Mesendoderm (in vitro differentiated cells): ENCODE measurements at regions not wholly inside any gene's neighbourhood (a gene's known extent, or its start where the extent isn't known, plus 50 kb on each side); places are given as distances from the start of the nearest gene placed in this dataset.

Experiments
- DNase-seq: peaks from one replicate; pipeline ENCODE4 v3.0.0; 2013
- H2AK5ac ChIP-seq: 2 replicates; pipeline ENCODE4 v1.6.1; 2013; ENCODE audit warnings: low read length, inconsistent platforms
- H2BK120ac ChIP-seq: 2 replicates; pipeline ENCODE4 v1.6.1; 2013; ENCODE audit warnings: low read depth, mild to moderate bottlenecking, low read length, moderate library complexity, mixed read lengths
- H2BK15ac ChIP-seq: replicated peaks from 2 replicates; pipeline ENCODE4 v1.6.1; 2013; ENCODE audit warnings: low read depth, mild to moderate bottlenecking, moderate library complexity
- H2BK5ac ChIP-seq: 2 replicates; pipeline ENCODE4 v1.6.1; 2013; ENCODE audit warnings: low read length, inconsistent platforms
- H3K18ac ChIP-seq: 2 replicates; pipeline ENCODE4 v1.6.1; 2013; ENCODE audit warnings: mild to moderate bottlenecking, low read length, mixed read lengths
- H3K23ac ChIP-seq: one replicate; pipeline ENCODE4 v1.6.1; 2013; ENCODE audit warnings: low read length
- H3K27ac ChIP-seq: 2 replicates; pipeline ENCODE4 v1.5.1; 2013; ENCODE audit warnings: low read depth, mild to moderate bottlenecking, inconsistent platforms, low read length, moderate library complexity
- H3K27me3 ChIP-seq: 2 replicates; pipeline ENCODE4 v1.6.1; 2013; ENCODE audit warnings: low read length, control low read depth, mild to moderate bottlenecking, inconsistent platforms; ENCODE audit not compliant: insufficient read depth, poor library complexity
- H3K36me3 ChIP-seq: 2 replicates; pipeline ENCODE4 v1.6.1; 2013; ENCODE audit warnings: low read length, inconsistent platforms; ENCODE audit not compliant: control insufficient read depth, insufficient read depth
- H3K4ac ChIP-seq: one replicate; pipeline ENCODE4 v1.6.1; 2013; ENCODE audit warnings: low read depth, mild to moderate bottlenecking, low read length, moderate library complexity
- H3K4me1 ChIP-seq: 2 replicates; pipeline ENCODE4 v1.6.1; 2013; ENCODE audit warnings: low read depth, low read length, inconsistent platforms; ENCODE audit not compliant: control insufficient read depth
- H3K4me2 ChIP-seq: 2 replicates; pipeline ENCODE4 v1.6.1; 2013; ENCODE audit warnings: low read length
- H3K4me3 ChIP-seq: 2 replicates; pipeline ENCODE4 v1.5.1; 2013; ENCODE audit warnings: mild to moderate bottlenecking, low read length
- H3K56ac ChIP-seq: one replicate; pipeline ENCODE4 v1.6.1; 2013; ENCODE audit warnings: low read length
- H3K79me1 ChIP-seq: 2 replicates; pipeline ENCODE4 v1.6.1; 2013; ENCODE audit warnings: low read length, inconsistent platforms
- H3K79me2 ChIP-seq: 2 replicates; pipeline ENCODE4 v1.6.1; 2013; ENCODE audit warnings: mild to moderate bottlenecking, low read length; ENCODE audit not compliant: control insufficient read depth, insufficient read depth
- H3K9ac ChIP-seq: 2 replicates; pipeline ENCODE4 v1.6.1; 2013; ENCODE audit warnings: low read length, inconsistent platforms
- H4K5ac ChIP-seq: one replicate; pipeline ENCODE4 v1.6.1; 2013; ENCODE audit warnings: low read length
- H4K8ac ChIP-seq: one replicate; pipeline ENCODE4 v1.6.1; 2013; ENCODE audit warnings: low read depth, mild to moderate bottlenecking, control low read depth, low read length, moderate library complexity
- WGBS: extraction: QIAGEN DNeasy Blood & Tissue Kit; methylation state at CpG from one replicate; pipeline ENCODE4 v1.1.7; 2013; ENCODE audit warnings: low lambda C conversion rate, missing lambda C conversion rate; ENCODE audit not compliant: insufficient coverage; ENCODE audit errors: extremely low coverage; 5-methylcytosine and 5-hydroxymethylcytosine counted together

GRCh38 chr20:62560162-62560561, 82.1 kb upstream of the SLCO4A1 start:
- no peak overlapping the region for H2BK120ac ChIP-seq
- no peak overlapping the region for H4K8ac ChIP-seq
- H3K18ac ChIP-seq = no peak overlapping the region
- H4K5ac ChIP-seq = no peak overlapping the region
- H3K79me2 ChIP-seq = no peaks in the 10 kb centered on the region
- H3K23ac ChIP-seq = no peak overlapping the region
- no peak overlapping the region for H3K4me3 ChIP-seq
- no peak overlapping the region for H3K27ac ChIP-seq
- no peak overlapping the region for H2BK15ac ChIP-seq
- DNase-seq = no peak
- no peaks in the 10 kb centered on the region for H3K4me1 ChIP-seq
- H3K79me1 ChIP-seq = no peaks in the 10 kb centered on the region
- H3K56ac ChIP-seq = no peak overlapping the region
- no peak overlapping the region for H2AK5ac ChIP-seq
- WGBS = no CpG with 5 or more reads among the region's 6 CpGs
- no peak overlapping the region for H3K9ac ChIP-seq
- no peaks in the 10 kb centered on the region for H3K27me3 ChIP-seq
- H3K4me2 ChIP-seq = no peak overlapping the region
- H2BK5ac ChIP-seq = no peak overlapping the region
- no peak overlapping the region for H3K4ac ChIP-seq
- H3K36me3 ChIP-seq = no peaks in the 10 kb centered on the region

GRCh38 chr20:62561182-62561581, 81.1 kb upstream of the SLCO4A1 start:
- no peak overlapping the region for H3K4ac ChIP-seq
- H2AK5ac ChIP-seq = no peak overlapping the region
- no peak overlapping the region for H2BK15ac ChIP-seq
- no peak overlapping the region for H4K8ac ChIP-seq
- WGBS = no CpG with 5 or more reads among the region's 15 CpGs
- no peak overlapping the region for H3K23ac ChIP-seq
- no peak overlapping the region for H3K56ac ChIP-seq
- H3K79me1 ChIP-seq = no peaks in the 10 kb centered on the region
- no peak overlapping the region for H3K4me3 ChIP-seq
- H3K27me3 ChIP-seq = no peaks in the 10 kb centered on the region
- H3K4me1 ChIP-seq = no peaks in the 10 kb centered on the region
- H3K36me3 ChIP-seq = no peaks in the 10 kb centered on the region
- no peak overlapping the region for H2BK5ac ChIP-seq
- no peaks in the 10 kb centered on the region for H3K79me2 ChIP-seq
- H3K27ac ChIP-seq = no peak overlapping the region
- H3K18ac ChIP-seq = no peak overlapping the region
- no peak for DNase-seq
- no peak overlapping the region for H3K4me2 ChIP-seq
- H2BK120ac ChIP-seq = no peak overlapping the region
- H3K9ac ChIP-seq = no peak overlapping the region
- no peak overlapping the region for H4K5ac ChIP-seq

GRCh38 chr20:62561948-62562347, 80.4 kb upstream of the SLCO4A1 start:
- Histone ChIP-seq H3K27ac (no peak overlapping the region), H3K4me2 (no peak overlapping the region), H2BK15ac (no peak overlapping the region), H3K4me3 (no peak overlapping the region), H4K8ac (no peak overlapping the region), H2AK5ac (no peak overlapping the region), H4K5ac (no peak overlapping the region), H3K79me2 (no peaks in the 10 kb centered on the region), H3K56ac (no peak overlapping the region), H3K79me1 (no peaks in the 10 kb centered on the region), H3K36me3 (no peaks in the 10 kb centered on the region), H3K18ac (no peak overlapping the region), H3K4ac (no peak overlapping the region), H3K4me1 (no peaks in the 10 kb centered on the region), H3K9ac (no peak overlapping the region), H3K23ac (no peak overlapping the region), H3K27me3 (no peaks in the 10 kb centered on the region), H2BK120ac (no peak overlapping the region), H2BK5ac (no peak overlapping the region)
- DNase-seq = no peak
- no CpG with 5 or more reads among the region's 16 CpGs for WGBS

- H3K4ac ChIP-seq = no peak overlapping the region
- H3K27me3 ChIP-seq = no peaks in the 10 kb centered on the region
- H3K56ac ChIP-seq = peak overlapping the region; percentile 25
These were observed 79.5 kb upstream of the SLCO4A1 start for GRCh38 chr20:62562831-62563230.

GRCh38 chr20:62563561-62563960, 78.7 kb upstream of the SLCO4A1 start:
- H3K79me1 ChIP-seq = no peaks in the 10 kb centered on the region
- no peak for DNase-seq
- no CpG with 5 or more reads among the region's 15 CpGs for WGBS
- H3K4me3 ChIP-seq = no peak overlapping the region
- H3K27ac ChIP-seq = no peak overlapping the region
- no peak overlapping the region for H3K9ac ChIP-seq
- no peak overlapping the region for H3K4me2 ChIP-seq
- no peaks in the 10 kb centered on the region for H3K27me3 ChIP-seq
- H4K8ac ChIP-seq = no peak overlapping the region
- no peak overlapping the region for H4K5ac ChIP-seq
- H3K36me3 ChIP-seq = no peaks in the 10 kb centered on the region
- H2BK5ac ChIP-seq = no peak overlapping the region
- H2BK15ac ChIP-seq = no peak overlapping the region
- no peak overlapping the region for H3K23ac ChIP-seq
- no peaks in the 10 kb centered on the region for H3K79me2 ChIP-seq
- no peak overlapping the region for H3K18ac ChIP-seq
- no peak overlapping the region for H2BK120ac ChIP-seq
- no peak overlapping the region for H3K56ac ChIP-seq
- H3K4ac ChIP-seq = no peak overlapping the region
- H3K4me1 ChIP-seq = no peaks in the 10 kb centered on the region
- no peak overlapping the region for H2AK5ac ChIP-seq

More at GRCh38 chr20:62562831-62563230, 79.5 kb upstream of the SLCO4A1 start:
- Histone ChIP-seq H3K18ac (no peak overlapping the region), H4K8ac (no peak overlapping the region), H3K79me1 (no peaks in the 10 kb centered on the region), H3K9ac (no peak overlapping the region), H2AK5ac (no peak overlapping the region), H3K23ac (no peak overlapping the region), H2BK5ac (no peak overlapping the region), H3K27ac (no peak overlapping the region), H3K36me3 (no peaks in the 10 kb centered on the region), H3K4me3 (no peak overlapping the region), H4K5ac (no peak overlapping the region), H2BK120ac (no peak overlapping the region), H3K79me2 (no peaks in the 10 kb centered on the region), H3K4me2 (no peak overlapping the region), H3K4me1 (no peaks in the 10 kb centered on the region), H2BK15ac (no peak overlapping the region)
- DNase-seq = no peak
- WGBS = no CpG with 5 or more reads among the region's 18 CpGs

- Histone ChIP-seq H3K4me2 (no peak overlapping the region), H3K56ac (no peak overlapping the region), H4K8ac (no peak overlapping the region), H3K4me1 (no peaks in the 10 kb centered on the region), H3K79me2 (no peaks in the 10 kb centered on the region), H3K79me1 (no peaks in the 10 kb centered on the region), H3K4me3 (no peak overlapping the region), H3K36me3 (no peaks in the 10 kb centered on the region), H4K5ac (no peak overlapping the region), H3K9ac (no peak overlapping the region), H2BK15ac (no peak overlapping the region), H2BK5ac (no peak overlapping the region), H3K27me3 (no peaks in the 10 kb centered on the region), H2AK5ac (no peak overlapping the region), H3K4ac (no peak overlapping the region), H3K23ac (no peak overlapping the region), H3K18ac (no peak overlapping the region), H3K27ac (no peak overlapping the region), H2BK120ac (no peak overlapping the region)
- no peak for DNase-seq
- WGBS = no CpG with 5 or more reads among the region's 42 CpGs
These were observed 77.7 kb upstream of the SLCO4A1 start for GRCh38 chr20:62564456-62565245.
